Ectodermal cell (in vitro differentiated cells): ENCODE measurements at regions not wholly inside any gene's neighbourhood (a gene's known extent, or its start where the extent isn't known, plus 50 kb on each side); places are given as distances from the start of the nearest gene placed in this dataset.

Experiments
- H3K27ac ChIP-seq: 2 replicates; pipeline ENCODE4 v1.7.0; 2013; ENCODE audit warnings: mild to moderate bottlenecking, low read depth, low read length; ENCODE audit not compliant: insufficient read depth, poor library complexity, severe bottlenecking
- H3K27me3 ChIP-seq: 2 replicates; pipeline ENCODE4 v1.7.0; 2013; ENCODE audit warnings: mild to moderate bottlenecking, low read length; ENCODE audit not compliant: insufficient read depth, control insufficient read depth, poor library complexity, severe bottlenecking
- H3K36me3 ChIP-seq: one replicate; pipeline ENCODE4 v1.7.0; 2013; ENCODE audit warnings: low read length; ENCODE audit not compliant: control insufficient read depth, insufficient read depth
- H3K4me1 ChIP-seq: one replicate; pipeline ENCODE4 v1.7.0; 2013; ENCODE audit warnings: low read length; ENCODE audit not compliant: control insufficient read depth, insufficient read depth
- H3K4me3 ChIP-seq: 2 replicates; pipeline ENCODE4 v1.7.0; 2013; ENCODE audit warnings: low read depth, low read length, control low read depth; ENCODE audit not compliant: insufficient read depth
- H3K9me3 ChIP-seq: 2 replicates; pipeline ENCODE4 v1.7.0; 2013; ENCODE audit warnings: mild to moderate bottlenecking, low read length, moderate library complexity; ENCODE audit not compliant: control insufficient read depth
- WGBS, 2 experiments: methylation state at CpG; one replicate each; pipeline ENCODE4 v1.1.7; 2013; ENCODE audit warnings: missing lambda C conversion rate in 2 of 2; 5-methylcytosine and 5-hydroxymethylcytosine counted together

DNA sequence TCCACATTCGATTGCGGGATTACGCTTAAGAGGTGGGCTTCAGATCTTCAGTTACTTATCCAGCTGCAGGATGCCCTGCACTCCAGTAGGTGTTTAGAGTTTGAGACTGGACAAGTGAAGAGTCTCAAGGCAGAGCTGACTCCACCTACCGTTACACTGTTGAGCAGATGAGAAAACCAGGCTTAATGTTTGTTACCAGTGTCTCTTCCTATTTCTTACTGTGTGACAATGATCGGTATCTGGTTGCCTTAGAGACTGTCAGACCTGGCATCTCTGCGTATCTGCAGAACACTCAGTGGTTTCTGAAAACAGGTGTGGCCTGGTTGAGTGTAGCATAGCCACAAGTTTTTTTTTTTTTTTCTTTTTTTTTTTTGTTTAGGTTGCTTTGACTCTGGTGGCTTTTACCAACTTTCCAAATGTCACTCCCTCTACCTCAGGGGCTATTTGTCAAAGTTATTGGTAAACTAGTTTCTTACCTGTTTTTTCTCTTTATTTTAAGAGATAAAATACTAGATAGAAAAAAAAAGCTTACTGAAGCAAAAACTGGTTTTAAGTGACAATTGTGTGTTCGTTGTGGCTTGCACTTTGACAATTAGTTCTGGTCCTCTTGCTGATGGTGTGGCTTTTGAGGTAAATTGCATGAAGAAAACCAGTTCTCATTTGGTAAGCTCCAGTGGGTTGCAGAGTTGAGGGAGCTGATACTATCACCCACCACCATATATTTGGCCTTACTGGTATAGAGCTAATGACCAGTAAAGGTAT lies 284.8 kb downstream of the ETS1 start:
- 82 to 83% methylated on average over 7 of the region's 7 CpGs for WGBS, 2 experiments

GRCh38 chr11:128301756-128302155 lies 285.6 kb downstream of the ETS1 start:
- H3K9me3 ChIP-seq: no peaks in the 10 kb centered on the region
- peaks cover 4% of the 10 kb centered on the region for H3K4me1 ChIP-seq
- no peak overlapping the region for H3K27ac ChIP-seq
- no peak overlapping the region for H3K4me3 ChIP-seq
- H3K27me3 ChIP-seq: peaks cover 3% of the 10 kb centered on the region
- no peaks in the 10 kb centered on the region for H3K36me3 ChIP-seq
- WGBS, 2 experiments: 93 to 97% methylated on average over 2 of the region's 2 CpGs

More for the DNA sequence above, 284.8 kb downstream of the ETS1 start:
- no peaks in the 10 kb centered on the region for H3K9me3 ChIP-seq
- no peak overlapping the region for H3K4me3 ChIP-seq
- H3K27me3 ChIP-seq: peaks cover 3% of the 10 kb centered on the region
- H3K4me1 ChIP-seq: peaks cover 4% of the 10 kb centered on the region
- H3K36me3 ChIP-seq: no peaks in the 10 kb centered on the region
- H3K27ac ChIP-seq: no peak overlapping the region

GRCh38 chr11:128300785-128301184 lies 286.6 kb downstream of the ETS1 start:
- no peaks in the 10 kb centered on the region for H3K9me3 ChIP-seq
- peaks cover 3% of the 10 kb centered on the region for H3K27me3 ChIP-seq
- peaks cover 4% of the 10 kb centered on the region for H3K4me1 ChIP-seq
- no peak overlapping the region for H3K27ac ChIP-seq
- H3K36me3 ChIP-seq: no peaks in the 10 kb centered on the region
- H3K4me3 ChIP-seq: no peak overlapping the region
- WGBS, 2 experiments: no CpG with 5 or more reads among the region's 2 CpGs

DNA sequence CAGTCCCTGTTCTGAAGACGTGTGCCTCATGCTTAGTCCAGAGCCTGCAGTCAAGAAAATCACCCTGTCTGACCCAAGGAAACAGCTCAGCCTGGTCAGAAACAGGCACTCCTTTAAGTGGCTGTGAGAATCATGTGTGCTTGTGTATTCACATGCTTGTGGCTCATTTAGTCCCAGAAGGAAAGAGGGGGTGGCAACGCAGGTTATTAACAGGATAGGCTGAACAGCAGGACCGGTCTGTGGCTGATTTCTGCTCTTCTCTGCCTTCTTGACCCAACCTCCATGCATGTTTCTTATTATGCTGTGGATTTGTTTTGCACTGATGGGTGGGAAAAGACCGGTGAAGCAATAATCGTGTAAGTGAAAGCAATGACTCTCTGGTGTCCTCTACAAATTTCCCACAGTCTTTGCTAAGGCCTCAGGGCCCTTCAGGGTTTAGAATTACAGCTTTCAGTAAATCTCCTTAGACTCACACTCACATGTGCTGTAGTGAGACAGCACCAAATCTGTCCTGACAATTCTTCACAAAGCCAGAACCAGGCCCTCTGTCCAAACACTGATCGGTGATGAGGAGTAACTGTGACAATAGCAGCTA lies 288.1 kb downstream of the ETS1 start:
- Histone ChIP-seq H3K36me3 (no peaks in the 10 kb centered on the region), H3K4me3 (no peak overlapping the region), H3K9me3 (no peaks in the 10 kb centered on the region), H3K4me1 (peaks cover 4% of the 10 kb centered on the region), H3K27ac (no peak overlapping the region), H3K27me3 (peaks cover 3% of the 10 kb centered on the region)
- 92 to 93% methylated on average over 6 of the region's 6 CpGs for WGBS, 2 experiments

DNA sequence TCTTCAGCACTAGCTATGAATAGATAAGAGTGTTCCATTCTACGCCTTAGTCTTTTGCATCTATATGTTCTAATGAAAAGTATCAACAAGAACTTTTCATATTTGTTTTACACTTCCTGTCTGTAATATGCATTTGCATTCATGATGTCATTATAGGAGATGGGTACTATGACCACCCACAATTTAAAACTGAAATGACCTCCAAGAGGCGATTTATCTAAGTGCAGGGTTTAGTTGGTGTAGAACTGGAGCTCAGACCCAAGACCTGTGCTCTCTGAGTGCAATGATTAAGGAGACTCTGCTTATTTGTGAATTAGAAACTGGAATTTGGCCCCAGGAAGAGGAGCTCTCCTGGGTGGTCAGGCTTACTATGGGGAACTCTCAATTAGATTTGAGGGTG lies 289.1 kb downstream of the ETS1 start:
- Histone ChIP-seq H3K36me3 (no peaks in the 10 kb centered on the region), H3K27ac (no peak overlapping the region), H3K27me3 (peaks cover 3% of the 10 kb centered on the region), H3K4me1 (peaks cover 4% of the 10 kb centered on the region), H3K4me3 (no peak overlapping the region), H3K9me3 (no peaks in the 10 kb centered on the region)
- WGBS, 2 experiments: 93 to 100% methylated on average over 1 to 2 of the region's 2 CpGs

GRCh38 chr11:128297805-128298204 lies 289.6 kb downstream of the ETS1 start:
- Histone ChIP-seq H3K9me3 (no peaks in the 10 kb centered on the region), H3K4me1 (peaks cover 4% of the 10 kb centered on the region), H3K4me3 (no peak overlapping the region), H3K27ac (no peak overlapping the region), H3K36me3 (no peaks in the 10 kb centered on the region), H3K27me3 (peaks cover 3% of the 10 kb centered on the region)
- WGBS, 2 experiments: 90% methylated on average over 3 of the region's 3 CpGs

DNA sequence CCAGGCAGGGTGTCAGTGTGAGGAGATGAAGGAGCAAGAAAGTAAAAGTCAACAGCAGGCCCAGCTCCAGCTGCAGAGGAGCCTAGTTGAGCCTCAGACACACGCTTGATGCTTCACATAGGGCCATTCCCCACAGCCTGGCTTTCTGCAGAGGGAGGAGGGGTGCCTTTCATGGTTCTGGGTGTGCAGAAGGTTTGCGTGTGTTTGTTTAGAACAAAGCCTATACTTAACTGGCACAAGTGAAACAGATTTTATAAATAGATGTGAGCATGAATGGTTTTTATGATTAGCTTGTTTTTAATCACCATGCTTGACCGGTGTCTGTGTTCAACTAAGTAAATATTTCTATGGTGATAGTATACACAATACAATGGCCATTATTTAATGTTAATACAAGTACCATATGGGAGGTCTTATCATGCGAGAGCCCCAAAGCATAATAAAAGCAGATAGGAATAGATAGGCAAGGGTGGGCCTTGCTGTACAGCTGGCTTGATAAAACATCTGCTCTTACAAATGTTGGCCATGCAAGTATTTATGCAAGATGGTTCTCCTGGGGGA lies 290.2 kb downstream of the ETS1 start:
- H3K9me3 ChIP-seq: no peaks in the 10 kb centered on the region
- 89% methylated on average over 3 to 4 of the region's 4 CpGs for whole genome bisulfite sequencing, 2 experiments
- H3K27ac ChIP-seq: no peak overlapping the region
- H3K27me3 ChIP-seq: peaks cover 3% of the 10 kb centered on the region
- peaks cover 4% of the 10 kb centered on the region for H3K4me1 ChIP-seq
- no peak overlapping the region for H3K4me3 ChIP-seq
- H3K36me3 ChIP-seq: no peaks in the 10 kb centered on the region

DNA sequence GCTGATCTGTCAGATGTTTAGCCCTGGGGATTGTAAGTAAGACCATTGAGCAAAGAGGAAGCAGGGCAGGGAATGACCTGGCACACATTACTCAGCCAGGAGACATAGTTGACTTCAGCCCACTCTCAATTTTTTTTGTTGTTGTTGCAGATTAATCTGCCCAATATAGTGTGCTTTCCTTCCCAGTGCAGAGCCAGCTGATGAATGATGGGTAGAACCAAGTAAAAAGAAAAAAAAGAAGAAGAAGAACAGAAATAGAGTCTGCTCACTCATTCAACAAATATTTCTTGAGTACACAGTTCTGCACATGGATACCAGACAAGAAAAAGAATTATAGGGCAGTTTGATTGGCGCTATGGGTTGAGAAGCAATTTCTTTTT lies 292.7 kb downstream of the ETS1 start:
- H3K4me3 ChIP-seq: no peak overlapping the region
- peaks cover 3% of the 10 kb centered on the region for H3K27me3 ChIP-seq
- 100% methylated on average over 1 of the region's 1 CpG for WGBS, 2 experiments
- no peak overlapping the region for H3K27ac ChIP-seq
- no peaks in the 10 kb centered on the region for H3K9me3 ChIP-seq
- H3K4me1 ChIP-seq: peaks cover 4% of the 10 kb centered on the region
- H3K36me3 ChIP-seq: no peaks in the 10 kb centered on the region

GRCh38 chr11:128294001-128294670 lies 293.2 kb downstream of the ETS1 start:
- no peaks in the 10 kb centered on the region for H3K9me3 ChIP-seq
- peaks cover 3% of the 10 kb centered on the region for H3K27me3 ChIP-seq
- no peak overlapping the region for H3K27ac ChIP-seq
- H3K4me1 ChIP-seq: peaks cover 3% of the 10 kb centered on the region
- WGBS, 2 experiments: 91 to 92% methylated on average over 10 to 11 of the region's 11 CpGs
- no peaks in the 10 kb centered on the region for H3K36me3 ChIP-seq
- no peak overlapping the region for H3K4me3 ChIP-seq

DNA sequence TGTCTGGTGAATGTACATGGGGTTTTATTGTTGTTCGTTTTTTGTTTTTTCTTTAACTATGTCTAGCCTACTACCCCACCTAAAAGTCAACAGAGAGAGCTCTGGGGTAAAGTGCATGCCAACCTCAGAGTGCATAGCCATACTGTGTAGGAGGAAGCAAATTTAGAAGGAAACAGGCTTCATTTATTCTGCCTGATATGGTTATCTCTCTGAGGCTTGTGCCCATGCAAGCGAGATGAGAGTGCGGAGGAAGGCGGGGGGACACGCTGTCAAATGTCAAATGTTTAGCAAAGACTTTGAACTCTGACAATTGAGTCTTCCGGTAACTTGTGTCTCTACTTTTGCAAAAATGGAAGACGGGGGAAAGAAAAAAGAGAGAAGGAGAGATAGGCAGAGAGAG lies 295.5 kb downstream of the ETS1 start:
- 94 to 96% methylated on average over 6 of the region's 7 CpGs for WGBS, 2 experiments
- Histone ChIP-seq H3K4me3 (no peak overlapping the region), H3K36me3 (no peaks in the 10 kb centered on the region), H3K4me1 (no peaks in the 10 kb centered on the region), H3K27ac (no peak overlapping the region), H3K9me3 (no peaks in the 10 kb centered on the region), H3K27me3 (no peaks in the 10 kb centered on the region)
